CD4-positive, alpha-beta T cell treated with Interleukin-4 for 1 hour (primary cell): ENCODE measurements at regions not wholly inside any gene's neighbourhood (a gene's known extent, or its start where the extent isn't known, plus 50 kb on each side); places are given as distances from the start of the nearest gene placed in this dataset.

Experiments
- DNase-seq, 2 donors: peaks; one replicate each; pipeline ENCODE4 v3.0.0-alpha.2; 2020 to 2022

- no peak for DNase-seq
Measured at GRCh38 chr19:30154410-30154809, 212.4 kb downstream of the URI1 start.

- DNase-seq, result no peak
Measured at GRCh38 chr19:30155381-30156200, 213.6 kb downstream of the URI1 start.

- DNase-seq, result no peak
Measured at GRCh38 chr19:30156646-30157045, 214.6 kb downstream of the URI1 start.

- DNase-seq, result no peak
Measured at GRCh38 chr19:30158067-30158892, 213.9 kb upstream of the ZNF536 start.

GRCh38 chr19:30158893-30159245 is 213.3 kb upstream of the ZNF536 start:
- DNase-seq, result no peak

GRCh38 chr19:30159636-30160035 is 212.5 kb upstream of the ZNF536 start:
- DNase-seq, result no peak

GRCh38 chr19:30160426-30160825 is 211.8 kb upstream of the ZNF536 start:
- no peak for DNase-seq

- DNase-seq, result no peak
Measured at GRCh38 chr19:30161021-30161655, 211.0 kb upstream of the ZNF536 start.

GRCh38 chr19:30161770-30162169 is 210.4 kb upstream of the ZNF536 start:
- DNase-seq, result no peak

- DNase-seq, result no peak
Measured at GRCh38 chr19:30162718-30163117, 209.5 kb upstream of the ZNF536 start.

GRCh38 chr19:30163663-30164062 is 208.5 kb upstream of the ZNF536 start:
- no peak for DNase-seq

GRCh38 chr19:30165228-30165813 is 206.9 kb upstream of the ZNF536 start:
- no peak for DNase-seq

- DNase-seq, result no peak
Measured at GRCh38 chr19:30167206-30167868, 204.8 kb upstream of the ZNF536 start.

- DNase-seq, result no peak
Measured at GRCh38 chr19:30167976-30168635, 204.1 kb upstream of the ZNF536 start.

GRCh38 chr19:30168760-30169159 is 203.4 kb upstream of the ZNF536 start:
- DNase-seq, result no peak

- DNase-seq, result no peak
Measured at GRCh38 chr19:30169196-30169900, 202.8 kb upstream of the ZNF536 start.

- DNase-seq, result no peak
Measured at GRCh38 chr19:30170081-30170480, 202.1 kb upstream of the ZNF536 start.

- no peak for DNase-seq
Measured at GRCh38 chr19:30170495-30171137, 201.6 kb upstream of the ZNF536 start.

- DNase-seq, result no peak
Measured at GRCh38 chr19:30171138-30171635, 201.0 kb upstream of the ZNF536 start.

- DNase-seq, result no peak
Measured at GRCh38 chr19:30171795-30172612, 200.2 kb upstream of the ZNF536 start.
